Glutamatergic neuron (in vitro differentiated cells): ENCODE measurements at regions not wholly inside any gene's neighbourhood (a gene's known extent, or its start where the extent isn't known, plus 50 kb on each side); places are given as distances from the start of the nearest gene placed in this dataset.

Experiments used
- DNase-seq: peaks from one replicate; pipeline ENCODE4 v3.0.0; 2022
- H3K27ac Mint-ChIP-seq: one replicate; pipeline ENCODE4 v1.8.0; 2020; ENCODE audit warnings: mild to moderate bottlenecking, mixed read lengths, inconsistent platforms; ENCODE audit not compliant: unreplicated experiment
- H3K27me3 Mint-ChIP-seq: one replicate; pipeline ENCODE4 v1.8.0; 2020; ENCODE audit warnings: mild to moderate bottlenecking, moderate library complexity, mixed read lengths, inconsistent platforms; ENCODE audit not compliant: unreplicated experiment
- H3K36me3 Mint-ChIP-seq: one replicate; pipeline ENCODE4 v1.8.0; 2020; ENCODE audit warnings: mild to moderate bottlenecking, mixed read lengths, inconsistent platforms; ENCODE audit not compliant: unreplicated experiment
- H3K4me1 Mint-ChIP-seq: one replicate; pipeline ENCODE4 v1.8.0; 2020; ENCODE audit warnings: mild to moderate bottlenecking, low read depth, mixed read lengths, inconsistent platforms; ENCODE audit not compliant: unreplicated experiment
- H3K4me3 Mint-ChIP-seq: one replicate; pipeline ENCODE4 v1.8.0; 2020; ENCODE audit warnings: mild to moderate bottlenecking, mixed read lengths, inconsistent platforms; ENCODE audit not compliant: unreplicated experiment
- H3K9me3 Mint-ChIP-seq: one replicate; pipeline ENCODE4 v1.8.0; 2020; ENCODE audit warnings: mild to moderate bottlenecking, moderate library complexity, mixed read lengths, inconsistent platforms; ENCODE audit not compliant: unreplicated experiment
- TF ChIP-seq, protein P1 (sequence below): fragments of 200-600 bp; sonication (generic); IDR thresholded peaks from one replicate; pipeline ENCODE4 v1.5.0; 2021; ENCODE audit not compliant: partially characterized antibody, unreplicated experiment

- H3K36me3 Mint-ChIP-seq, result peaks cover 10% of the 10 kb centered on the region
- TF ChIP-seq, protein P1, sequence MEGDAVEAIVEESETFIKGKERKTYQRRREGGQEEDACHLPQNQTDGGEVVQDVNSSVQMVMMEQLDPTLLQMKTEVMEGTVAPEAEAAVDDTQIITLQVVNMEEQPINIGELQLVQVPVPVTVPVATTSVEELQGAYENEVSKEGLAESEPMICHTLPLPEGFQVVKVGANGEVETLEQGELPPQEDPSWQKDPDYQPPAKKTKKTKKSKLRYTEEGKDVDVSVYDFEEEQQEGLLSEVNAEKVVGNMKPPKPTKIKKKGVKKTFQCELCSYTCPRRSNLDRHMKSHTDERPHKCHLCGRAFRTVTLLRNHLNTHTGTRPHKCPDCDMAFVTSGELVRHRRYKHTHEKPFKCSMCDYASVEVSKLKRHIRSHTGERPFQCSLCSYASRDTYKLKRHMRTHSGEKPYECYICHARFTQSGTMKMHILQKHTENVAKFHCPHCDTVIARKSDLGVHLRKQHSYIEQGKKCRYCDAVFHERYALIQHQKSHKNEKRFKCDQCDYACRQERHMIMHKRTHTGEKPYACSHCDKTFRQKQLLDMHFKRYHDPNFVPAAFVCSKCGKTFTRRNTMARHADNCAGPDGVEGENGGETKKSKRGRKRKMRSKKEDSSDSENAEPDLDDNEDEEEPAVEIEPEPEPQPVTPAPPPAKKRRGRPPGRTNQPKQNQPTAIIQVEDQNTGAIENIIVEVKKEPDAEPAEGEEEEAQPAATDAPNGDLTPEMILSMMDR, result no peak
- H3K4me1 Mint-ChIP-seq, result peaks cover 14% of the 10 kb centered on the region
- DNase-seq, result no peak
- H3K4me3 Mint-ChIP-seq, result no peak overlapping the region
- H3K9me3 Mint-ChIP-seq, result peaks cover 1% of the 10 kb centered on the region
- peak overlapping the region; percentile 75 for H3K27ac Mint-ChIP-seq
- no peaks in the 10 kb centered on the region for H3K27me3 Mint-ChIP-seq
Measured at GRCh38 chr1:213828867-213829266, 158.9 kb upstream of the PROX1 start.

GRCh38 chr1:213829780-213830179 is 158.0 kb upstream of the PROX1 start:
- Mint-ChIP-seq H3K27me3 (no peaks in the 10 kb centered on the region), H3K9me3 (peaks cover 1% of the 10 kb centered on the region), H3K36me3 (peaks cover 10% of the 10 kb centered on the region), H3K4me3 (peak overlapping the region; percentile 38), H3K27ac (peak overlapping the region; percentile 75), H3K4me1 (peaks cover 14% of the 10 kb centered on the region)
- TF ChIP-seq, protein P1, result no peak
- peak; percentile 39 for DNase-seq

DNA sequence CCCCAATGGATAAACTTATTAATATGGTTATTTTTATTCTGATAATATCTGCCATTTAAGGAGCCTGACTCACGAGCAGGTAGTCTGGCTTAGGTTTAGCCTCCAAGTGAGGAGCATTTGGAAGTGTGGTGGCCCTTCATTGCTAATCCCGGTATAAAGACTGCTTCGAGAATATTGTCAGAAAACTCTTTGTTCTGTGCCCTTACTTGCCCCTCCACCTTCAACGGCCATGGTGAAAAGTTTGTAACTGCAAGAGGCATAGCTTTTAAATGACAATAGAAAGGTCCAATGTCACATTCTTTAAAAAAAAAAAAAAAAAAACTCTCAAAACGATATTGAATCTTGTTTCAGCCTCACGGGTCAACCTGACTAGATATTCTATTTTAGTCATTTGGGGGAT is 157.4 kb upstream of the PROX1 start:
- Mint-ChIP-seq H3K36me3 (peaks cover 10% of the 10 kb centered on the region), H3K4me3 (no peak overlapping the region), H3K9me3 (no peaks in the 10 kb centered on the region), H3K4me1 (peaks cover 14% of the 10 kb centered on the region), H3K27me3 (peaks cover 2% of the 10 kb centered on the region), H3K27ac (no peak overlapping the region)
- DNase-seq, result no peak
- TF ChIP-seq, protein P1, result no peak

- no peak for DNase-seq
- Mint-ChIP-seq H3K27me3 (peaks cover 2% of the 10 kb centered on the region), H3K9me3 (no peaks in the 10 kb centered on the region), H3K27ac (no peak overlapping the region), H3K36me3 (no peaks in the 10 kb centered on the region), H3K4me1 (no peaks in the 10 kb centered on the region), H3K4me3 (no peak overlapping the region)
- TF ChIP-seq, protein P1, result no peak
Measured at GRCh38 chr1:213840575-213840974, 147.2 kb upstream of the PROX1 start.

DNA sequence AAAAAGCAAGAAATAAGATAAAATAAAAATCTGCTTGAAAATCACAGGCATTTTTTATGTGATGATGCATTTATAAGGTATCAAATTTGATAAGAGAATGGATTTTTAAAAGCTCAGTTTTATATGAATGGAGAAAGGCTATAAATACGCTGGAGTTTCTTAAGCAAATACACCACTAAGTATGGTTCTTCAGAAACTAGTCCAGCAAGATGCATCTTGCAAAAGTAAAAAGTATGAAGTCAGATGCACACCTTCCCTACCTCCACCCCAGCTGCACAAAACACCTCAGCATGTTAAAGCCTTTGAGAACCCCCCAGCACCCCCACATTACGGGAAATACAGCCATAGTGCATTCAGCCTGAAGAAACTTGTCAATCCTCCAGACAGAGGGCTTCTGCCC is 143.1 kb upstream of the PROX1 start:
- no peaks in the 10 kb centered on the region for H3K36me3 Mint-ChIP-seq
- H3K4me3 Mint-ChIP-seq, result no peak overlapping the region
- H3K9me3 Mint-ChIP-seq, result peaks cover 3% of the 10 kb centered on the region
- TF ChIP-seq, protein P1, result no peak
- peaks cover 2% of the 10 kb centered on the region for H3K27me3 Mint-ChIP-seq
- no peak overlapping the region for H3K27ac Mint-ChIP-seq
- H3K4me1 Mint-ChIP-seq, result no peaks in the 10 kb centered on the region
- no peak for DNase-seq
